Dermis microvascular lymphatic vessel endothelial cell (primary cell): ENCODE measurements at regions not wholly inside any gene's neighbourhood (a gene's known extent, or its start where the extent isn't known, plus 50 kb on each side); places are given as distances from the start of the nearest gene placed in this dataset.

Source experiments
- DNase-seq, 2 donors: peaks; one replicate each; pipeline versions ENCODE4 v3.0.0 to v3.0.0-alpha.2; 2010; ENCODE audit warnings: low read depth in 2 of 2

DNA sequence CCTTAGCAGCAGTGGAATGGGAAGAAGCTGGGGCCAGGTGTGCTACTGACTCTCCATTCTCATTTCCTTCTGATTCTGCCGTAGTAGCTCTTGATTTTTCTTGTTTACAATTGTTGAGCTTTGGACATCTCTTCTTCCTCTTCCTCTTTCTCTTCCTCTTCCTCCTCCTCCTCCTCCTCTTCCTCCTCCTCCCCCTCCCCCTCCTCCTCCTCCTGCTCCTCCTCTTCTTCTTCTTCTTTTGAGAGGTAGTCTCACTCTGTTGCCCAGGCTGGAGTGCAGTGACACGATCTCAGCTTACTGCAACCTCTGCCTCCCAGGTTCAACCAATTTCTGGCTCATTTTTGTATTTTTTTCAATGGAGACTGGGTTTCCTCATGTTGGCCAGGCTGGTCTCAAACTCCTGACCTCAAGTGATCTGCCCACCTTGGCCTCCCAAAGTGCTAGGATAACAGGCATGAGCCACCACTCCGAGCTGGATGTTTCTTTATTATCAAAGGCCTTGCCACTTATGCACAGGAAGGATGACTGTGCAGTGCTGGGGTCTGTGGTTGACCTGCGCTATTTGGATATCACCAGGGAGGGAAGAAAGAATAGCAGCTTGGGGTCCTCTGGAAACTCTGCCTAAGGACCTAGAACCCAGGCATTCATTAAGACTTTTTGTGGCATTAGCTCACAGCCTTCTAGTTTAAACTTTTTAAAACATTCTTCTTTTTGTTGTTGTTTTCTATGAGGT is 127.8 kb upstream of the KCNJ16 start:
- DNase-seq = no peak

DNA sequence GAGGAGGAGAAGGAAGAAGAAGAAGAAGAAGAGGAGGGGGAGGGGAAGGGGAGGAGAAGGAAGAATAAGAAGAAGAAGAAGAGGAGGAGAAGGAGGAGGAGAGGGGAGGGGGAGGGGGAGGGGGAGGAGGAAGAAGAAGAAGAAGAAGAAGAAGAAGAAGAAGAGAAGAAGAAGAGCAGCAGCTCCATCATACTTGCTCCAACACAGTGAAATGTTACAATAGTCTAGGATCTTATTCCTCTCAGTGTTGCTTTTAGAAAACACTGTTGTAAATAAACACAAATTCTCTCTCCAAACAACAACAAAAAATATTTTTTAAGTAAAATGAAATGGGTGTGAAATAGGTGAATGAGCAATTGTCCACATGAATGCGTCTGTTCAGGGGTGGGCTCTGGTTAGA is 126.6 kb upstream of the KCNJ16 start:
- DNase-seq = no peak

GRCh38 chr17:69949496-69949895 is 125.5 kb upstream of the KCNJ16 start:
- DNase-seq = no peak

GRCh38 chr17:69949973-69950695 is 124.9 kb upstream of the KCNJ16 start:
- no peak for DNase-seq

- no peak for DNase-seq
Measured at GRCh38 chr17:69950701-69951418, 124.2 kb upstream of the KCNJ16 start.

GRCh38 chr17:69954241-69954925 is 120.6 kb upstream of the KCNJ16 start:
- DNase-seq = no peak

GRCh38 chr17:69958063-69958462 is 117.0 kb upstream of the KCNJ16 start:
- DNase-seq = no peak

GRCh38 chr17:69959283-69959682 is 115.7 kb upstream of the KCNJ16 start:
- DNase-seq = no peak

- DNase-seq = no peak
Measured at GRCh38 chr17:69960755-69961154, 114.3 kb upstream of the KCNJ16 start.

DNA sequence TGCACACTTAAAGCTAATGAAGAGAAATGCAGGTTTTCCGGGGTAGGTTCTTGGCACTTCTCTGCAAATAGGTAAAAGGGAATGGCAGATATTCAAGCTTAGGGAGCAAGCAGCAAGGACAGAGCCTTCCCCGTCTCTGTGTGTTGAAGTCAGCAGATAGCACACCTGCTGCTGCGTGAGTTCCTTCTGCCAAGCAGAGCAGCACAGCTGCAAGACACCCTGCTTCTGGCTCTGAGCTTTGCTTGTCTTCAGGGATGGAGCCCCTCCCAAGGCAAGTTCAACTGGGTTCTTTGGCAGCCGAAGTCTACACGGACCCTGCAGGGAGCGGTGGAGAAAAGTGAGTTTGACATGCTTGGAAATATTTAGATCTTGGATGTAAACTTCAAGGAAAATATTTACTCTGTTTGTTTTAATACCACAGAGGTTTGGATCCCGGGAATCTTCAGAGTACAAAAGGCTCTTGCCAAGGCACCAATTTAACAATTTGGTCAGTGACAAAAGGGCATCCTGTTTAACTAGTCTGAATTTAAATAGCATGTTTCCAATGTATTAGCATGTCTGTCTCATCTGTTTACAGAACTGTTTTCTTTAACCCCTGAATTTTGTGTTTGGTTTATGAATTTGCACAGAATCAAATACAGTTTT is 113.4 kb upstream of the KCNJ16 start:
- no peak for DNase-seq

- DNase-seq = no peak
Measured at GRCh38 chr17:69962436-69962995, 112.5 kb upstream of the KCNJ16 start.

- peak; percentile 57 to 84 for DNase-seq
Measured at GRCh38 chr17:69967910-69968411, 107.1 kb upstream of the KCNJ16 start.

DNA sequence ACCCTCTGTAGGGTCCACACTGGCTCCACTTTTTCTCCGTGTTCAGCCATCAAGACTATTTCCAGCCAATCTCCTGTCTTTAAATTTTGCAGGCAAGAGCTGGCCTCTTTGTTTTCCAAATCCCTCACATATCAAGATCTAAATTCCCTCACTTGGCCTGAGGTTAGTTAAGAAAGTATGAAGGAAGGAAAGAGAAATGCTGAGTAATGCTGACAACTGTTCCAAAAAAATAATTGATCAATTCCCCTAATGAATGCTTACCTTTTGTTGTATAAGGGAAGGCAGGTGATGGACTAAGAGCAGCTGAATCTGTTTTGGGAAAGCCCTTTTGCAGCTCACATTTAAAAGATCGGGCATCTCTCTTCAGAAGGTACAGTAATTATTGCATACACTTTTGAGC is 105.1 kb upstream of the KCNJ16 start:
- DNase-seq = no peak

- no peak for DNase-seq
Measured at GRCh38 chr17:69972251-69972650, 102.8 kb upstream of the KCNJ16 start.

DNA sequence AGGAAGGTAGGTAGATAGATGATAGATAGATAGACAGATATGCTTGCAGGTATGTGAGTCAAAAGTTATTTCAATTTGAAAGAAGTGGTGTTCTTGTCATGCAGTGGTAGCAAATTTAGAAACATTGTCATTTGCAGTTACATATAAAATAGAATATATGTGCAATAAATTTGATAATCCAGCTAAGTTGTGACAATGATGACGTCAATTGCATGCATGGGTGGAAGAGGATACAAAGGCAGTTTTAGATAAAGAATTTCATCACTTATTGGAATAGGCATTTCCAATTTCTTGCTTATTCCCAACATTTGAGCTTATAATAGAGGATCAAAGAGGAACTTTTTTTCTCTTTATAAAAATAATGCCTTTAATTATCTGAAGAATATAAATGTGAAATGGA is 99.2 kb upstream of the KCNJ16 start:
- no peak for DNase-seq

- DNase-seq = no peak
Measured at GRCh38 chr17:69978056-69978646, 96.9 kb upstream of the KCNJ16 start.

DNA sequence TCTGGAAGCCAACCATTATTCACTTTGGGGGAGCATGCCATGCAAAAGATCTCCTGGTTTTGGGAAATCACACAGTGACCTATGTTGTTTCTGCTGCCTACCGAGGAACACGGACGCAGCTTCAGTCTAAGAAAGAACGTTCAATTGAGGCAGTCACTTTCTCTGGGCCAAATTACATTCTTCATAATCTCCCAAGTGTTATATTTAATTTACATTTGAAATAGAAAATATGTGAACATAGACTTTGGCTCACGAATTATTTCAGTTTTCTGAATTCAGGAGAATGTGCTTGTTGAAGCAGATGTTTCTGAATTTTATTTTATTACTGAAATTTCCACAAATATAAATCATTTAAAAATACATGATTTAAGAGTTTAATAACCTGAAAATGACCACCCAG is 93.6 kb upstream of the KCNJ16 start:
- no peak for DNase-seq

DNA sequence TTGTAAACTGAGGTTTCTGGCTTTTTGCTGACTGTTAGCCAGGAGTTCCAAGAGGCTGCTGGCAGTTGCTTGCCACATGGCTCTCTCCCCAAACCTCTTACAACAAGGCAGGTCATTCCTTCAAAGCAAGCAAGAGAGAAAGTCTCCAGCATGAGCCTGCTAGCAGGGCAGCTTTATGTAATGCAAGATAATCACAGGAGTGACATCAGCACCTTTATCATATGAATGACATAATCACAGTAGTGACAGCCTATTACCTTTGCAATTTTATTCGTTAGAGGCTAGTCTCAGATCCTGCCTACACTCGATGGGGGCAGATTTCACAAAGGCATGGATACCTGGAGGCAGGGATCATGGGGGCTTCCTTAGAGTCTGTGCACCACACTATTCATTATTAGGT is 79.5 kb upstream of the KCNJ16 start:
- DNase-seq = no peak

GRCh38 chr17:69997332-69997731 is 77.7 kb upstream of the KCNJ16 start:
- peak in 1 of 2 donors; percentile 32 for DNase-seq

GRCh38 chr17:69999253-69999652 is 75.8 kb upstream of the KCNJ16 start:
- DNase-seq = no peak

GRCh38 chr17:70006159-70006558 is 68.9 kb upstream of the KCNJ16 start:
- DNase-seq = peak in 1 of 2 donors; percentile 3
